ENCODE measurements at regions not wholly inside any gene's neighbourhood (a gene's known extent, or its start where the extent isn't known, plus 50 kb on each side); places are given as distances from the start of the nearest gene placed in this dataset.

DNA sequence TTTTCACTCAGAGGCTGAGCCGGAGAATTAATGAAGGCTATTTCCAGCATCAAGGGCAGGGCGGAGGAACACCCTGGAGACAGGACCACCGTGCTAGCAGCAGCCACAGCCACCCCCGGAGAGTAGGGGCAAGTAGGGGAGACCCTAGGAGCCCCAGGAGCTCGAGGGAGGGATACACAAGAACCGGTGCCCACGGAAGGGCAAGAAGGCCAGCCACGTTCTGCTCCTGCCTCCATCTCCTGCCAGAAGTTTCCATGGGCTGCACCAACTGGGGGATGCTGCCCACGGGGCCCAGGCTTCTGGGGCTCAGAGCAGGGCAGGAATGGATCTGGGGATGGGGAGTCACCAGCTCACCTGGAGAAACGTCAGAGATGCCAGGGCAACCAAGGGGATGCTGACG, 626.8 kb downstream of the TBC1D22A start:
- H3K4me2 ChIP-seq (ENCODE audit: low read depth, low read length, poor library complexity, severe bottlenecking): no peak overlapping the region
- H4K20me1 ChIP-seq (ENCODE audit: insufficient read depth, low read length, poor library complexity, severe bottlenecking): no peaks in the 10 kb centered on the region
- H3K36me3 ChIP-seq (ENCODE audit: insufficient read depth, low read length): no peaks in the 10 kb centered on the region
- no peak overlapping the region for H3K9ac ChIP-seq (ENCODE audit: low read depth, low read length, poor library complexity, severe bottlenecking)
- peaks cover 4% of the 10 kb centered on the region; the same call in 1 of the 2 replicates for H3K9me3 ChIP-seq (ENCODE audit: insufficient read depth, low read depth, low read length)
- no peak overlapping the region for H2AFZ ChIP-seq (ENCODE audit: low read length)
- H3K79me2 ChIP-seq (ENCODE audit: insufficient read depth, low read length): no peaks in the 10 kb centered on the region
- H3K4me3 ChIP-seq (ENCODE audit: low read length, poor library complexity, severe bottlenecking): no peak overlapping the region
- no peak for TF ChIP-seq EZH2phosphoT487 (IDR thresholded peaks at IDR 0.05; ENCODE audit: borderline replicate concordance)
- TF ChIP-seq, protein P1, sequence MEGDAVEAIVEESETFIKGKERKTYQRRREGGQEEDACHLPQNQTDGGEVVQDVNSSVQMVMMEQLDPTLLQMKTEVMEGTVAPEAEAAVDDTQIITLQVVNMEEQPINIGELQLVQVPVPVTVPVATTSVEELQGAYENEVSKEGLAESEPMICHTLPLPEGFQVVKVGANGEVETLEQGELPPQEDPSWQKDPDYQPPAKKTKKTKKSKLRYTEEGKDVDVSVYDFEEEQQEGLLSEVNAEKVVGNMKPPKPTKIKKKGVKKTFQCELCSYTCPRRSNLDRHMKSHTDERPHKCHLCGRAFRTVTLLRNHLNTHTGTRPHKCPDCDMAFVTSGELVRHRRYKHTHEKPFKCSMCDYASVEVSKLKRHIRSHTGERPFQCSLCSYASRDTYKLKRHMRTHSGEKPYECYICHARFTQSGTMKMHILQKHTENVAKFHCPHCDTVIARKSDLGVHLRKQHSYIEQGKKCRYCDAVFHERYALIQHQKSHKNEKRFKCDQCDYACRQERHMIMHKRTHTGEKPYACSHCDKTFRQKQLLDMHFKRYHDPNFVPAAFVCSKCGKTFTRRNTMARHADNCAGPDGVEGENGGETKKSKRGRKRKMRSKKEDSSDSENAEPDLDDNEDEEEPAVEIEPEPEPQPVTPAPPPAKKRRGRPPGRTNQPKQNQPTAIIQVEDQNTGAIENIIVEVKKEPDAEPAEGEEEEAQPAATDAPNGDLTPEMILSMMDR (conservative IDR thresholded peaks at IDR 0.05; ENCODE audit: low read length): no peak
- no peaks in the 10 kb centered on the region for H3K9me2 ChIP-seq (replicated peaks; ENCODE audit: low read depth, low read length)
- no peaks in the 10 kb centered on the region for H3K27me3 ChIP-seq (ENCODE audit: insufficient read depth, low read length, poor library complexity, severe bottlenecking)
- no peaks in the 10 kb centered on the region for H3F3A ChIP-seq (ENCODE audit: low read depth)
- H3K4me1 ChIP-seq (ENCODE audit: insufficient read depth, low read length, poor library complexity, severe bottlenecking): no peaks in the 10 kb centered on the region

DNA sequence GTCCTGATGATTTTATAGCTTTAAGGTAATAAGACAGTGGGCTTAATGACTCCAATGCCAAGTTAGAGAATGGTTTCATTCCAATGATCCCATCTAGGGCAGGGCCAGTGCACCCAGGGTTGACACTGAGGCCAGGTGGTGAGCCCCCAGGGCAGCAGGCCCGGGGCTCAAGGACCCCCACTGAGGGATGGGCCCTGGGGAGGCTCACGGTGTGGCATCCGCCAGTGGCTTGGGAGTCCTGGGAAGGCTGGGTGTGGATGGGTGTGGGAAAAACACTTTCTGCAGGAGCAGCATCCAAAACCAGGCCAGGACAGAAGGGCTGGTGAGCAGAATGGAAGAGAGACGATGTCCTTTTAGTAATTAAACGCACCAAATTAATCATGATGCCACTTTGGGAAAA, 626.3 kb downstream of the TBC1D22A start:
- TF ChIP-seq, protein P1 (conservative IDR thresholded peaks at IDR 0.05; ENCODE audit: low read length): no peak
- TF ChIP-seq EZH2phosphoT487 (IDR thresholded peaks at IDR 0.05; ENCODE audit: borderline replicate concordance): no peak
- Histone ChIP-seq H3K9me2 (replicated peaks; ENCODE audit: low read depth, low read length) (no peaks in the 10 kb centered on the region), H3K27me3 (ENCODE audit: insufficient read depth, low read length, poor library complexity, severe bottlenecking) (no peaks in the 10 kb centered on the region), H2AFZ (ENCODE audit: low read length) (no peak overlapping the region), H3K79me2 (ENCODE audit: insufficient read depth, low read length) (no peaks in the 10 kb centered on the region), H3F3A (ENCODE audit: low read depth) (no peaks in the 10 kb centered on the region), H3K36me3 (ENCODE audit: insufficient read depth, low read length) (no peaks in the 10 kb centered on the region), H3K9me3 (ENCODE audit: insufficient read depth, low read depth, low read length) (peaks cover 4% of the 10 kb centered on the region; the same call in 1 of the 2 replicates), H3K4me3 (ENCODE audit: low read length, poor library complexity, severe bottlenecking) (no peak overlapping the region), H4K20me1 (ENCODE audit: insufficient read depth, low read length, poor library complexity, severe bottlenecking) (no peaks in the 10 kb centered on the region), H3K4me2 (ENCODE audit: low read depth, low read length, poor library complexity, severe bottlenecking) (no peak overlapping the region), H3K9ac (ENCODE audit: low read depth, low read length, poor library complexity, severe bottlenecking) (no peak overlapping the region), H3K4me1 (ENCODE audit: insufficient read depth, low read length, poor library complexity, severe bottlenecking) (no peaks in the 10 kb centered on the region)

DNA sequence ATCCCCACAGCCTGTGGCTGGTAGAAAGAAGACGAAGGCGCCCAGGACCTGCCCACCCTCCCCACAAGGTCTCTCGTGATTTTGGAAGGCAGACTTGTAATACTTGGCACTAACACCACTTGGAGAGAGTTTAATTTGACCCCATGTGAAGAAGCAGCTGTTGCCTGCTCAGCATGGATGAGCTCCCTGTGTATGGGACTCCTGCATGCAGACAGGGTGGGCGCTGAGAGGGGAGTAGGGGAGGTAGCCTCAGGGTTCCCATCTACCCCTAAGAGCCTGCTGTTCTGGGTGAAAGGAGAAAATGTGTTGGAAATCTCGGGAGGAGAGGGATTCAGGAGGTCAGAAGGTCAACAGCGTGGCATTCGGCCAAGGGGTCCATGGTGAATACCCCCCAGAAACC, 625.9 kb downstream of the TBC1D22A start:
- Histone ChIP-seq H4K20me1 (ENCODE audit: insufficient read depth, low read length, poor library complexity, severe bottlenecking) (no peaks in the 10 kb centered on the region), H3K4me1 (ENCODE audit: insufficient read depth, low read length, poor library complexity, severe bottlenecking) (no peaks in the 10 kb centered on the region), H3K9me2 (replicated peaks; ENCODE audit: low read depth, low read length) (no peaks in the 10 kb centered on the region), H3K9me3 (ENCODE audit: insufficient read depth, low read depth, low read length) (peaks cover 4% of the 10 kb centered on the region; the same call in 1 of the 2 replicates), H3F3A (ENCODE audit: low read depth) (no peaks in the 10 kb centered on the region), H3K36me3 (ENCODE audit: insufficient read depth, low read length) (no peaks in the 10 kb centered on the region), H3K4me2 (ENCODE audit: low read depth, low read length, poor library complexity, severe bottlenecking) (no peak overlapping the region), H3K79me2 (ENCODE audit: insufficient read depth, low read length) (no peaks in the 10 kb centered on the region), H3K9ac (ENCODE audit: low read depth, low read length, poor library complexity, severe bottlenecking) (no peak overlapping the region), H3K4me3 (ENCODE audit: low read length, poor library complexity, severe bottlenecking) (no peak overlapping the region), H2AFZ (ENCODE audit: low read length) (no peak overlapping the region), H3K27me3 (ENCODE audit: insufficient read depth, low read length, poor library complexity, severe bottlenecking) (no peaks in the 10 kb centered on the region)
- TF ChIP-seq, protein P1 (conservative IDR thresholded peaks at IDR 0.05; ENCODE audit: low read length): no peak
- no peak for TF ChIP-seq EZH2phosphoT487 (IDR thresholded peaks at IDR 0.05; ENCODE audit: borderline replicate concordance)
